Spleen (tissue), 7 donors: ENCODE measurements at regions not wholly inside any gene's neighbourhood (a gene's known extent, or its start where the extent isn't known, plus 50 kb on each side); places are given as distances from the start of the nearest gene placed in this dataset.

Source experiments
- CTCF ChIP-seq, 11 experiments: fragments of 200-600 bp in 7 of 11; fragments of 450-650 bp in 4 of 11; sonication (generic) in 4 of 11; IDR thresholded peaks in 8 of 11; conservative IDR thresholded peaks in 3 of 11; 1 replicate in 7 of 11; 2 replicates in 4 of 11; pipeline versions ENCODE4 v1.4.0 to v1.8.0; 2016 to 2021; ENCODE audit warnings: antibody characterized with exemption in 11 of 11, inconsistent platforms in 4 of 11, mild to moderate bottlenecking in 1 of 11
- POLR2A ChIP-seq, 3 donors: fragments of 450-650 bp; IDR thresholded peaks; one replicate each; pipeline ENCODE4 v1.5.1; 2017; ENCODE audit warnings: antibody characterized with exemption in 3 of 3, mild to moderate bottlenecking in 1 of 3
- donor health status: DM: no; HTN: no; CAD: no; lungs with moderate emphysema.
- donor health status: DM: no; HTN: no; CAD: no.
- donor health status: DM: no; HTN: no; CAD: no.

- no peak for TF ChIP-seq CTCF (IDR thresholded peaks at IDR 0.05 in 8 of 11, conservative IDR thresholded peaks at IDR 0.05 in 3 of 11)
- TF ChIP-seq POLR2A (IDR thresholded peaks at IDR 0.05): no peak
Measured at GRCh38 chr9:99294850-99295461, 72.9 kb downstream of the SEC61B start.
